Fibroblast of skin of abdomen (primary cell): ENCODE measurements at regions not wholly inside any gene's neighbourhood (a gene's known extent, or its start where the extent isn't known, plus 50 kb on each side); places are given as distances from the start of the nearest gene placed in this dataset.

Source experiments
- DNase-seq: peaks from one replicate; pipeline ENCODE4 v3.0.0-alpha.2; 2013

GRCh38 chrX:114332766-114333165, 251.1 kb upstream of the HTR2C start:
- DNase-seq, result no peak

- no peak for DNase-seq
Observed at GRCh38 chrX:114334473-114334982, 249.4 kb upstream of the HTR2C start.

GRCh38 chrX:114338870-114339269, 245.0 kb upstream of the HTR2C start:
- no peak for DNase-seq

- DNase-seq, result peak; percentile 6
Observed at GRCh38 chrX:114344756-114345349, 239.0 kb upstream of the HTR2C start.

- no peak for DNase-seq
Observed at GRCh38 chrX:114361076-114361725, 222.7 kb upstream of the HTR2C start.

GRCh38 chrX:114363346-114363745, 220.5 kb upstream of the HTR2C start:
- no peak for DNase-seq

- DNase-seq, result no peak
Observed at GRCh38 chrX:114365065-114365834, 218.6 kb upstream of the HTR2C start.

- no peak for DNase-seq
Observed at GRCh38 chrX:114372937-114373336, 210.9 kb upstream of the HTR2C start.

- no peak for DNase-seq
Observed at GRCh38 chrX:114390251-114390796, 193.6 kb upstream of the HTR2C start.
